HT-29 (cell line): ENCODE measurements at regions not wholly inside any gene's neighbourhood (a gene's known extent, or its start where the extent isn't known, plus 50 kb on each side); places are given as distances from the start of the nearest gene placed in this dataset.
A peak's percentile ranks its signal among the peaks of the same experiment; 100 is the strongest.

Source experiments
- DNase-seq: peaks from one replicate; pipeline ENCODE4 v3.0.0-alpha.2; 2015; ENCODE audit warnings: low spot score

DNA sequence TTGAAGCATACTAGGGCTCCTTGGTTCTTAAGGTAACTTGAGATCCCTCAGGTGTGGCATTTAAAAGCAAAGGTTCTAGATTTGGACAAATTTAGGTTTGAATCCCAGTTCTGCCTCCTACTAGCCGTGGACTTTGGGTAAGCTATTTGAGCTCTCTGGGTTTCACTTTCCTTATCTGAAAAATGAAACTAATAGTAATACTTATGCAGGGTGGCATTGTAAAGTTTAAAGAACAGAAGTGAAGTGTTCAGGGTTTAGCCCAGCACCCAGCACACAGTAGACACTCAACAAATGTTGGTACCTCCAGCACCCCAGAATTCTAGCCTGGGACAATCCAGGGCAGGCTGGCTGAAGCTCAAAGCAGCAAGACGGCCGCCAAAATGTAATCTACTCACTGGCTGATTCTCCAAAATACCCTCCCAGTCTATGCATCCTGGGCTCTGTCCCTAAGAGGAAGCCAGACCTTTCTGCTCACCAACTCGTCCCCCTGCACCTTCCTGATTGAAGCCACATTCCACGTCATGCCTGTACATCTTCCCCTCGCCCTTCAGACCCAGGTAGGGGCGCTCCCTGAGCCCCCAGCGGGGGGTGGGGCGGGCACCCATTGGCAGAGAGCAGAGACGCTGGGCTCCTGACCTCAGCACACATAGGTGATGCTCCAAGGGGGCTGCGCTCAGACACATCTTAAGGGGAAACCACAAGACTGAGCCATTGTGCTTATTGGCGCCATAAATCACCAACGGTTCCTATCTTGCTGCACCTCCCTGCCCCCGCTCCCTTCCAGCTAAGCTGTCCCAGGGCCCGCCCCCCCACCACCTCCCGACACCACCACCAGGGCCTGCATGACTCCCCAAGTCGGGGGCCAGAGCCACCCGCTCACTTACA is 160.6 kb downstream of the BCOR start:
- DNase-seq, result no peak

GRCh38 chrX:39938466-39938865 is 159.3 kb downstream of the BCOR start:
- DNase-seq, result no peak

DNA sequence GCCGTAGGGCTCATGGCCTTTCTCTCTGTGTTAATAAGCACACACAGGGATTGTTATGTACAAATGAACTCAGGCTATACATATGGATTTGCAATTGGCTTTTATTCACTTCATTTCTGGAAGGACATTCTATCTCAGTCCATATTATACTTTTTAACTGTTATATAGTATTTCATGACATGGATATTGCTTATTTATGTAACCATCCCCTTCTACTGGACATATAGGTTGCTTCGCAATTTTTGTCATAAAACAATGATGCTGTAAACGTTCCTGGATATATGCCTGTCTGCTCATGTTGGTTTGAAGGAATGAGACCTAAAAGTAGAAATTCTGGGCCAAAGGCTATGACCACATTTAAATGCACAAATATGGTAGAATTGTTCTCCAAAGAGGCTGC is 158.1 kb downstream of the BCOR start:
- DNase-seq, result no peak

- no peak for DNase-seq
Observed at GRCh38 chrX:39941332-39941920, 156.3 kb downstream of the BCOR start.

GRCh38 chrX:39944416-39944815 is 153.3 kb downstream of the BCOR start:
- DNase-seq, result no peak

- DNase-seq, result no peak
Observed at GRCh38 chrX:39945709-39946108, 152.0 kb downstream of the BCOR start.

DNA sequence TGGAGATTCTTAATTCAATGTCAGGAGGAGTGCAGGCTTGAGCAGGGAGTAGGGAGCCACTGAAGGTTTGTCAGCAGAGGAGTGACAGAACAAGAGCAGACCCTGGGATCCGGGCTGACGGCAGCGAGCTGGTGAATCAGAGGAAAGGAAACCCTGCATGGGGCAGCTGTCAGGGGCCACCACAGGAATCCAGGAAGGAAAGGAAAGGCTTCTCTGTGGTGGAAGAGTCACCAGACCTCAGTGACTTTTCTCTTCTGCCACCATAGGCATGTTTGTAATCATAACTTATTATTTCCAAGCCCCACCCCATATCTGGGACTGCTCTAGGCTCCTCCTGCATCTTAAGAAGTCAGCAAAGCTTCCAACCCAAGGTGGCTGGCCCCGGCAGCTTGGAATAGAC is 150.9 kb downstream of the BCOR start:
- DNase-seq, result no peak

- no peak for DNase-seq
Observed at GRCh38 chrX:39948582-39948981, 149.2 kb downstream of the BCOR start.

DNA sequence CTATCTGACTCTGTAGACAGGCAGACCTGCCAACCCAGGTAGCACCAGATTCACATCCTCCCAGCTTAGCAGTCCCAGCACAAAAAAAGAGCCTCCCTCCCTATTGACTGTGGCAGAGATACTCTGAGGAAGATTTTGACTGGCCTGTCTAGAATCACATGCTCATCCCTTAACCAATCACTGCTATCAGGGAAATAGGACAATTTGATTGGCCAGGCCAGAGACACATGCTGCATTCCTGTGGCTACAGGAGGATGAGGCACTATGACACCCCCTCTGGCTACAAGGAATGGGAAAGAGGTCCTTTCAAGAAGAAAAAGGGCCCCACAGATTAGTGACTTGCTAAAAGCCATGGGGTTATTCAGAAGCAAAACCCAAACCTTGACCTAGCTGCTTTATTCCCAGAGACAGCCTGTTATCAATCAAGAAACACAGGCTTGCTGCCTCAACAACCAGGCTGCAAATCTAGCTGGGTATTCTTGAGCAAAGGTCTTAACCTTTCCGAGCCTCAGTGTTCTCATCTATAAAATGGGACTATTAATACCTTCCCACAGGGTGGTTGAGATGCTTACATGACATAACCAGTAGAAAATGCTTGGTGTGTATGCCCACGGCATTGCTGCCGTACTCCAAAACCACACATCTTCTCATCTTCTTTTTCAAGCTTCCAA is 147.6 kb downstream of the BCOR start:
- no peak for DNase-seq

DNA sequence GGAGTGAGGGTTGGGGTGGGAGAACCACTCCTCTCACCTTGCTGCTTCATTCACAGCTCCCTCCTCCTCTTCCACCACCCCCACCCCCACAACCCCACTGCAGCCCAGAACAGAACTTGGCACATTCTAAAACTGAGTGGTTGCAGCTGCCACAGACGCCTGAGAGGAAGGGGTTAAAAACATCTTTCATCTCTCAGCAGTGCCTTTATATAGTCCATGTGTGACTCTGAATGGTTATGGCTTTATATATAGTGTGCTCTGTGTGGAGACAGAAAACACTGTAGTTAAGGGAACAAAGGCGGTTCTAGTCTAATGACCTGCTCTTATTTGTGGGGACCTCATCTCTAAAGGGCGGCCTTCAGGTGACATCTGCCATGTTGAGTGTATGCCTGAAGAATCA is 144.8 kb downstream of the BCOR start:
- DNase-seq, result no peak

- peak; percentile 71 for DNase-seq
Observed at GRCh38 chrX:39953879-39954278, 143.9 kb downstream of the BCOR start.

GRCh38 chrX:39954851-39955250 is 142.9 kb downstream of the BCOR start:
- no peak for DNase-seq

- DNase-seq, result no peak
Observed at GRCh38 chrX:39955625-39956024, 142.1 kb downstream of the BCOR start.

DNA sequence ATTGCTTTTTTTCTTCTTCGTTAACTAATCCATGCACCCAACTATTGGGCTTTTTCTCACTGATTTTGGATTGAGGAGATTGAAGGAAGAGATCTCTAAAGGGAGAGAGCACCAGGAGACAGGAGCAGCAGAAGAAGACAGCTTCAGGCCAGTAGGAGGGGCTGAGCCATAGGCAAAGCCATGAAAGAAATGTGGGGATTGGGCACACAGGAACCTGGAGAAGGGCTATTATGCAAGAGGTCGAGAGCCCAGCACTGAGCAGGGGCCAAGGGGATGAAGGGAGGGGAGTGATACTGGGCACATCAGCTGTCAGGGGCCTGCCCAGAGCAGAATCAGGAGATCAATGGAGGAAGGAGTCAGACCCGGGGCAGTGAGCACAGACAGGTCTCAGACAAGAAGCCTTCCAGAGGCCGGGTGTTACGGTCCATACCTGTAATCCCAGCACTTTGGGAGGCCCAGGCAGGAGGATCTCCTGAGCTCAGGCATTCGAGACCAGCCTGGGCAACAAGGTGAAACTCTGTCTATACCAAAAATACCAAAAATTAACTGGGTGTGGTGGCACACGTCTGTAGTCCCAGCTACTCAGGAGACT is 140.9 kb downstream of the BCOR start:
- DNase-seq, result no peak

GRCh38 chrX:39957816-39958566 is 139.8 kb downstream of the BCOR start:
- no peak for DNase-seq

DNA sequence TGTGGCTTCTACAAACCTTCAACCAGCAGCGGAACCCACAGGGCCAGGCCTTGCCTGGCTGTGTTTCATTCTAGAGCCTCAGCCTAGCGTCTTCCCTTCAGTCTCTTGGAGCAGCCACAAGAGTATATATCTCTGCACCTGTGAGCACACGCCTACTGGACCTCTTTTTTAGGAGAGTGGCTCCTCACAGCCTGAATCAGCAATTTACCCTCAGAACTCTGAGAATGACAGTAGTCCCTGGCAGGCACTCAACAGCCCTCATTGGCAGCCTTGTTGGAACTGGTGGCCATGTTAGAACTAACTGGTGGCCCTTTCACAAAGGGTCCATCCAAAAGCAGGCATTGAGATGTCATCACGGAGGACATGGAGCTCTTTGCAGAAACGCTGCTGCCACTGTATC is 138.9 kb downstream of the BCOR start:
- DNase-seq, result no peak

- DNase-seq, result no peak
Observed at GRCh38 chrX:39960219-39960618, 137.5 kb downstream of the BCOR start.

DNA sequence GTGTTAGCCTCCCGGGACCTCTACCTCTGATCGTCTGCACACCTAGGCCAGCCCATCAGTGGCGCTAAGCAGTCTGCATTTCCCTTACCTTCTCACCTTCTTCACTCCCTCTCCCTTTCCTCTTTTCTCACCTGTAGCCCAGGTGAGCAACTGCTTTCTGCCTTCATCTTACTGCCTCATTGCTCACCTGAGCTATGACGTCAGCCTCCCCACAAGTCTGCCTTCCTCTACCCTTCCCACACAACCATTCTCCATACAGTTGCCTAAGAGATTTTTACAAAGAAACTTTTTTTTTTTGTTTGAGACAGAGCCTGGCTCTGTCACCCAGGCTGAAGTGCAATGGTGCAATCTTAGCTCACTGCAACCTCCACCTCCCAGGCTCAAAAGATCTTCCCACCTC is 136.3 kb downstream of the BCOR start:
- DNase-seq, result no peak

- DNase-seq, result no peak
Observed at GRCh38 chrX:39965051-39965573, 132.6 kb downstream of the BCOR start.

- no peak for DNase-seq
Observed at GRCh38 chrX:39966176-39966575, 131.6 kb downstream of the BCOR start.

GRCh38 chrX:39967348-39967747 is 130.4 kb downstream of the BCOR start:
- no peak for DNase-seq
